ENCODE measurements at regions not wholly inside any gene's neighbourhood (a gene's known extent, or its start where the extent isn't known, plus 50 kb on each side); places are given as distances from the start of the nearest gene placed in this dataset.
"Not testable (repeated sequence)": the region's sequence is repeated elsewhere in the genome, so short reads cannot be mapped to it uniquely, and the experiment has no call there.

- TF ChIP-seq, protein P1, sequence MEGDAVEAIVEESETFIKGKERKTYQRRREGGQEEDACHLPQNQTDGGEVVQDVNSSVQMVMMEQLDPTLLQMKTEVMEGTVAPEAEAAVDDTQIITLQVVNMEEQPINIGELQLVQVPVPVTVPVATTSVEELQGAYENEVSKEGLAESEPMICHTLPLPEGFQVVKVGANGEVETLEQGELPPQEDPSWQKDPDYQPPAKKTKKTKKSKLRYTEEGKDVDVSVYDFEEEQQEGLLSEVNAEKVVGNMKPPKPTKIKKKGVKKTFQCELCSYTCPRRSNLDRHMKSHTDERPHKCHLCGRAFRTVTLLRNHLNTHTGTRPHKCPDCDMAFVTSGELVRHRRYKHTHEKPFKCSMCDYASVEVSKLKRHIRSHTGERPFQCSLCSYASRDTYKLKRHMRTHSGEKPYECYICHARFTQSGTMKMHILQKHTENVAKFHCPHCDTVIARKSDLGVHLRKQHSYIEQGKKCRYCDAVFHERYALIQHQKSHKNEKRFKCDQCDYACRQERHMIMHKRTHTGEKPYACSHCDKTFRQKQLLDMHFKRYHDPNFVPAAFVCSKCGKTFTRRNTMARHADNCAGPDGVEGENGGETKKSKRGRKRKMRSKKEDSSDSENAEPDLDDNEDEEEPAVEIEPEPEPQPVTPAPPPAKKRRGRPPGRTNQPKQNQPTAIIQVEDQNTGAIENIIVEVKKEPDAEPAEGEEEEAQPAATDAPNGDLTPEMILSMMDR (conservative IDR thresholded peaks at IDR 0.05; ENCODE audit: low read length), result not testable (repeated sequence)
- not testable (repeated sequence) for TF ChIP-seq EZH2phosphoT487 (IDR thresholded peaks at IDR 0.05; ENCODE audit: borderline replicate concordance, low read depth, low read length)
Observed at GRCh38 chr16:29087673-29088072, 102.8 kb downstream of the LAT start.
